IMR-90 (cell line): ENCODE measurements at regions not wholly inside any gene's neighbourhood (a gene's known extent, or its start where the extent isn't known, plus 50 kb on each side); places are given as distances from the start of the nearest gene placed in this dataset.

Experiments used
- ATAC-seq: fragments of 200-7000 bp; cut with Tn5 transposase; 2 replicates; pipeline ENCODE4 v1.9.1; 2020; ENCODE audit warnings: low read depth, mild to moderate bottlenecking, moderate library complexity
- BruUV-seq: library from RNA; stranded (reverse); fragments of 400-500 nt; replicated peaks from 2 replicates; lab custom pipeline; 2021; lab: Mats Ljungman, UMichigan
- CTCF ChIA-PET: fragments of 300-600 bp; formaldehyde crosslinking; extraction: SDS; loops from one replicate; lab custom pipeline; 2021; ENCODE audit warnings: antibody characterized with exemption; lab: Yijun Ruan, JAX
- POLR2A ChIA-PET: fragments of 300-600 bp; sonication (Branson Sonifier 250); formaldehyde crosslinking; loops from one replicate; lab custom pipeline; 2022; ENCODE audit warnings: antibody characterized with exemption; ENCODE audit not compliant: unreplicated experiment; lab: Charles Lee
- DNase-seq: peaks from one replicate; pipeline ENCODE4 v3.0.0; 2013
- H2AFZ ChIP-seq: replicated peaks from 2 replicates; pipeline ENCODE3; 2013; ENCODE audit warnings: low read length, mild to moderate bottlenecking; ENCODE audit not compliant: poor library complexity
- H2AK5ac ChIP-seq: 2 replicates; pipeline ENCODE4 v1.6.1; 2013; ENCODE audit warnings: low read depth, low read length, inconsistent platforms
- H2AK9ac ChIP-seq: replicated peaks from 2 replicates; pipeline ENCODE3; 2013; ENCODE audit warnings: mild to moderate bottlenecking, low read depth, low read length, moderate library complexity; ENCODE audit not compliant: poor library complexity
- H2BK120ac ChIP-seq: 2 replicates; pipeline ENCODE4 v1.6.1; 2013; ENCODE audit warnings: low read depth, low read length, inconsistent platforms
- H2BK15ac ChIP-seq: 3 replicates; pipeline ENCODE4 v1.6.1; 2013; ENCODE audit warnings: low read depth, low read length, inconsistent platforms
- H2BK20ac ChIP-seq: 2 replicates; pipeline ENCODE4 v1.6.1; 2013; ENCODE audit warnings: low read depth, mild to moderate bottlenecking, inconsistent platforms, low read length, moderate library complexity
- H2BK5ac ChIP-seq: 2 replicates; pipeline ENCODE4 v1.6.1; 2013; ENCODE audit warnings: mild to moderate bottlenecking, low read depth, low read length, inconsistent platforms; ENCODE audit not compliant: poor library complexity, severe bottlenecking
- H3K14ac ChIP-seq: replicated peaks from 2 replicates; pipeline ENCODE4 v1.6.1; 2013; ENCODE audit warnings: low read depth, low read length, inconsistent platforms
- H3K18ac ChIP-seq: 2 replicates; pipeline ENCODE4 v1.6.1; 2013; ENCODE audit warnings: low read depth, low read length, control low read depth
- H3K23ac ChIP-seq: 2 replicates; pipeline ENCODE4 v1.6.1; 2013; ENCODE audit warnings: low read depth, low read length, inconsistent platforms
- H3K27ac ChIP-seq: 2 replicates; pipeline ENCODE4 v1.5.1; 2013; ENCODE audit warnings: mild to moderate bottlenecking, control low read depth, low read length; ENCODE audit not compliant: insufficient read depth
- H3K27me3 ChIP-seq: 2 replicates; pipeline ENCODE4 v1.6.1; 2013; ENCODE audit warnings: low read length; ENCODE audit not compliant: control insufficient read depth, insufficient read depth
- H3K36me3 ChIP-seq: 2 replicates; pipeline ENCODE4 v1.6.1; 2013; ENCODE audit warnings: low read length, mixed read lengths; ENCODE audit not compliant: control insufficient read depth, insufficient read depth
- H3K4ac ChIP-seq: 2 replicates; pipeline ENCODE4 v1.6.1; 2013; ENCODE audit warnings: low read depth, low read length, inconsistent platforms
- H3K4me1 ChIP-seq: 2 replicates; pipeline ENCODE4 v1.6.1; 2013; ENCODE audit warnings: low read length, mixed read lengths; ENCODE audit not compliant: control insufficient read depth, insufficient read depth
- H3K4me2 ChIP-seq: 2 replicates; pipeline ENCODE4 v1.6.1; 2013; ENCODE audit warnings: low read depth, mild to moderate bottlenecking, control low read depth, low read length, moderate library complexity
- H3K4me3 ChIP-seq: 2 replicates; pipeline ENCODE4 v1.5.1; 2013; ENCODE audit warnings: low read depth, mild to moderate bottlenecking, control low read depth, low read length, moderate library complexity; ENCODE audit not compliant: insufficient read depth
- H3K56ac ChIP-seq: 2 replicates; pipeline ENCODE4 v1.6.1; 2013; ENCODE audit warnings: low read length, inconsistent platforms; ENCODE audit not compliant: insufficient read depth; ENCODE audit errors: extremely low read depth
- H3K79me1 ChIP-seq, 2 experiments: 2 replicates each; pipeline ENCODE4 v1.6.1; 2013; ENCODE audit warnings: low read length in 2 of 2, inconsistent platforms in 1 of 2, low read depth in 1 of 2
- H3K9ac ChIP-seq: 2 replicates; pipeline ENCODE4 v1.6.1; 2013; ENCODE audit warnings: low read depth, low read length, control low read depth
- H3K9me1 ChIP-seq: 2 replicates; pipeline ENCODE4 v1.6.1; 2013; ENCODE audit warnings: low read length, inconsistent platforms; ENCODE audit not compliant: insufficient read depth
- H3K9me3 ChIP-seq: 2 replicates; pipeline ENCODE4 v1.6.1; 2013; ENCODE audit warnings: low read length; ENCODE audit not compliant: control insufficient read depth, insufficient read depth
- H4K20me1 ChIP-seq: 2 replicates; pipeline ENCODE4 v1.6.1; 2013; ENCODE audit warnings: low read length, inconsistent platforms; ENCODE audit not compliant: insufficient read depth
- H4K5ac ChIP-seq: 2 replicates; pipeline ENCODE4 v1.6.1; 2013; ENCODE audit warnings: mild to moderate bottlenecking, low read depth, low read length, control low read depth
- H4K8ac ChIP-seq, 2 experiments: 2 replicates each; pipeline ENCODE4 v1.6.1; 2013; ENCODE audit warnings: low read depth in 2 of 2, low read length in 2 of 2, control low read depth in 1 of 2, inconsistent platforms in 1 of 2
- H4K91ac ChIP-seq: 2 replicates; pipeline ENCODE4 v1.6.1; 2013; ENCODE audit warnings: low read depth, low read length, inconsistent platforms; ENCODE audit not compliant: insufficient read depth
- BHLHE40 ChIP-seq: fragments of 150-350 bp; IDR thresholded peaks from 2 replicates; pipeline ENCODE4 v1.6.1; 2016; ENCODE audit warnings: mild to moderate bottlenecking, low read depth, low read length
- CEBPB ChIP-seq: IDR thresholded peaks from 2 replicates; pipeline ENCODE4 v1.6.1; 2012; ENCODE audit warnings: low read depth, low read length, improper control_type of control experiment
- CHD1 ChIP-seq: IDR thresholded peaks from 2 replicates; pipeline ENCODE4 v1.6.1; 2012; ENCODE audit warnings: low read depth, low read length, improper control_type of control experiment
- FOS ChIP-seq: fragments of 150-350 bp; IDR thresholded peaks from 2 replicates; pipeline ENCODE4 v1.6.1; 2016; ENCODE audit warnings: low read depth, low read length
- MAFK ChIP-seq: IDR thresholded peaks from 2 replicates; pipeline ENCODE4 v1.6.1; 2012; ENCODE audit warnings: low read depth, low read length, improper control_type of control experiment
- MAZ ChIP-seq: IDR thresholded peaks from 2 replicates; pipeline ENCODE4 v1.6.1; 2012; ENCODE audit warnings: low read depth, mild to moderate bottlenecking, low read length, improper control_type of control experiment, moderate library complexity, borderline replicate concordance
- NFE2L2 ChIP-seq: fragments of 150-350 bp; IDR thresholded peaks from 2 replicates; pipeline ENCODE4 v1.6.1; 2016; ENCODE audit warnings: low read depth, mild to moderate bottlenecking, low read length
- POLR2A ChIP-seq: IDR thresholded peaks from 2 replicates; pipeline ENCODE4 v1.6.1; 2012; ENCODE audit warnings: mild to moderate bottlenecking, low read depth, low read length
- RAD21 ChIP-seq: IDR thresholded peaks from 2 replicates; pipeline ENCODE4 v1.6.1; 2012; ENCODE audit warnings: low read length, improper control_type of control experiment
- RFX5 ChIP-seq: IDR thresholded peaks from 2 replicates; pipeline ENCODE4 v1.8.0; 2012; ENCODE audit warnings: low read depth, mild to moderate bottlenecking, low read length, moderate library complexity
- SMC3 ChIP-seq: fragments of 150-350 bp; IDR thresholded peaks from 2 replicates; pipeline ENCODE4 v1.6.1; 2016; ENCODE audit warnings: low read depth, mild to moderate bottlenecking, antibody characterized with exemption, low read length, moderate library complexity
- WGBS, 2 experiments: methylation state at CpG; one replicate each; pipeline versions ENCODE4 v1.1.5 to v1.1.7; 2013; ENCODE audit warnings: missing lambda C conversion rate in 2 of 2; ENCODE audit not compliant: insufficient read length in 1 of 2; ENCODE audit errors: extremely low coverage in 2 of 2; 5-methylcytosine and 5-hydroxymethylcytosine counted together
- dilution Hi-C: fragments of 300-500 bp; cut with HindIII; formaldehyde crosslinking; loops from one replicate; pipeline ENCODE4 v1.14.3; 2018; ENCODE audit warnings: low sequenced_read_pairs; ENCODE audit not compliant: unreplicated experiment
- in situ Hi-C: fragments of 300-500 bp; cut with MboI; formaldehyde crosslinking; loops from 3 replicates; pipeline ENCODE4 v1.14.3; 2019; ENCODE audit warnings: low sequenced_read_pairs, inconsistent platforms, mixed read lengths
- intact Hi-C: fragments of 100-400 bp; cut with micrococcal nuclease; formaldehyde crosslinking; loops from 2 replicates; pipeline ENCODE4 v1.10.0; 2022
- TF ChIP-seq, protein P1 (sequence below): fragments of 150-350 bp; IDR thresholded peaks from 2 replicates; pipeline ENCODE4 v1.6.1; 2017; ENCODE audit warnings: mild to moderate bottlenecking, antibody characterized with exemption, low read length, low read depth
- TF ChIP-seq, protein P2 (sequence below): conservative IDR thresholded peaks from 2 replicates; pipeline ENCODE4 v1.5.1; 2012; ENCODE audit warnings: mild to moderate bottlenecking, low read depth, low read length, improper control_type of control experiment

DNA sequence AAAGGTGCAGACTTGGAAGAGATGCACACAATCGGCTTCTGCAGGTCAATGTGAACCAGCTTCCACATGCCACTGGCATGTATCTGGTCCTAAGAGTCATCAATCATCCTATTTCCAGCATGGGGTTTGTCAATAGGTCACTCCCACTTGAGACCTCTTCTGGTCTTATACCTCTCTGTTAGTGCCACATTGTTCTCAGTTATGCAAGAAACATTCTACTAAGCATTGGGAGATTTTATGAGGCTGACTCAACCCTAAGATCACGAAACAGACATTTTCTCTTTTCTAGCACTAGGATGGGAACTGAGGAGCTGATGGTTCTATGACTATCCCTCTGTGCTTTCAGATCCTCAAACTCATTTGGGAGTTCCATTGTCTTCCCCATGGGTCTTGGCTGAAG lies 581.5 kb upstream of the KLF12 start:
- Histone ChIP-seq H3K9ac (no peak overlapping the region), H3K36me3 (no peaks in the 10 kb centered on the region), H2BK15ac (no peak overlapping the region), H4K91ac (no peak overlapping the region), H2BK5ac (no peak overlapping the region), H2BK120ac (no peak overlapping the region), H3K4me1 (no peaks in the 10 kb centered on the region), H4K5ac (no peak overlapping the region), H3K14ac (no peak overlapping the region), H3K27ac (no peak overlapping the region), H3K4me2 (no peak overlapping the region), H2AFZ (no peak overlapping the region), H3K56ac (no peak overlapping the region), H3K18ac (no peak overlapping the region), H3K27me3 (no peaks in the 10 kb centered on the region), H3K9me1 (no peaks in the 10 kb centered on the region), H3K79me1 (no peaks in the 10 kb centered on the region), H4K8ac (no peak overlapping the region), H3K4me3 (no peak overlapping the region), H2AK9ac (no peak overlapping the region), H3K9me3 (no peaks in the 10 kb centered on the region; the same call in 1 of the 2 replicates), H2BK20ac (no peak overlapping the region), H4K20me1 (no peaks in the 10 kb centered on the region), H2AK5ac (no peak overlapping the region), H3K4ac (no peak overlapping the region), H3K23ac (no peak overlapping the region)
- DNase-seq (no peak), ATAC-seq (no peak)
- dilution Hi-C loops (no loop called here), intact Hi-C loops (no loop called here), in situ Hi-C loops (no loop called here)
- no TSS peak for BruUV-seq
- TF ChIP-seq RFX5 = no peak
- no peak for TF ChIP-seq CHD1
- no peak for TF ChIP-seq POLR2A
- TF ChIP-seq SMC3 = no peak
- no peak for TF ChIP-seq NFE2L2
- TF ChIP-seq FOS = no peak
- TF ChIP-seq, protein P1, sequence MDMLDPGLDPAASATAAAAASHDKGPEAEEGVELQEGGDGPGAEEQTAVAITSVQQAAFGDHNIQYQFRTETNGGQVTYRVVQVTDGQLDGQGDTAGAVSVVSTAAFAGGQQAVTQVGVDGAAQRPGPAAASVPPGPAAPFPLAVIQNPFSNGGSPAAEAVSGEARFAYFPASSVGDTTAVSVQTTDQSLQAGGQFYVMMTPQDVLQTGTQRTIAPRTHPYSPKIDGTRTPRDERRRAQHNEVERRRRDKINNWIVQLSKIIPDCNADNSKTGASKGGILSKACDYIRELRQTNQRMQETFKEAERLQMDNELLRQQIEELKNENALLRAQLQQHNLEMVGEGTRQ = no peak
- TF ChIP-seq, protein P2, sequence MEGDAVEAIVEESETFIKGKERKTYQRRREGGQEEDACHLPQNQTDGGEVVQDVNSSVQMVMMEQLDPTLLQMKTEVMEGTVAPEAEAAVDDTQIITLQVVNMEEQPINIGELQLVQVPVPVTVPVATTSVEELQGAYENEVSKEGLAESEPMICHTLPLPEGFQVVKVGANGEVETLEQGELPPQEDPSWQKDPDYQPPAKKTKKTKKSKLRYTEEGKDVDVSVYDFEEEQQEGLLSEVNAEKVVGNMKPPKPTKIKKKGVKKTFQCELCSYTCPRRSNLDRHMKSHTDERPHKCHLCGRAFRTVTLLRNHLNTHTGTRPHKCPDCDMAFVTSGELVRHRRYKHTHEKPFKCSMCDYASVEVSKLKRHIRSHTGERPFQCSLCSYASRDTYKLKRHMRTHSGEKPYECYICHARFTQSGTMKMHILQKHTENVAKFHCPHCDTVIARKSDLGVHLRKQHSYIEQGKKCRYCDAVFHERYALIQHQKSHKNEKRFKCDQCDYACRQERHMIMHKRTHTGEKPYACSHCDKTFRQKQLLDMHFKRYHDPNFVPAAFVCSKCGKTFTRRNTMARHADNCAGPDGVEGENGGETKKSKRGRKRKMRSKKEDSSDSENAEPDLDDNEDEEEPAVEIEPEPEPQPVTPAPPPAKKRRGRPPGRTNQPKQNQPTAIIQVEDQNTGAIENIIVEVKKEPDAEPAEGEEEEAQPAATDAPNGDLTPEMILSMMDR = no peak
- no peak for TF ChIP-seq CEBPB
- no peak for TF ChIP-seq MAZ
- no peak for TF ChIP-seq RAD21
- no peak for TF ChIP-seq MAFK
- no peak for TF ChIP-seq BHLHE40
- ChIA-PET POLR2A (no interaction called here), CTCF (no interaction called here)
- no CpG with 5 or more reads among the region's 2 CpGs for WGBS, 2 experiments
